Inflammatory macrophage treated with lipopolysaccharide for 4 hours (primary cell): ENCODE measurements at regions not wholly inside any gene's neighbourhood (a gene's known extent, or its start where the extent isn't known, plus 50 kb on each side); places are given as distances from the start of the nearest gene placed in this dataset.
"Not testable (repeated sequence)": the region's sequence is repeated elsewhere in the genome, so short reads cannot be mapped to it uniquely, and the experiment has no call there.

Experiments
- DNase-seq: peaks from one replicate; pipeline ENCODE4 v3.0.0-alpha.2; 2020

DNA sequence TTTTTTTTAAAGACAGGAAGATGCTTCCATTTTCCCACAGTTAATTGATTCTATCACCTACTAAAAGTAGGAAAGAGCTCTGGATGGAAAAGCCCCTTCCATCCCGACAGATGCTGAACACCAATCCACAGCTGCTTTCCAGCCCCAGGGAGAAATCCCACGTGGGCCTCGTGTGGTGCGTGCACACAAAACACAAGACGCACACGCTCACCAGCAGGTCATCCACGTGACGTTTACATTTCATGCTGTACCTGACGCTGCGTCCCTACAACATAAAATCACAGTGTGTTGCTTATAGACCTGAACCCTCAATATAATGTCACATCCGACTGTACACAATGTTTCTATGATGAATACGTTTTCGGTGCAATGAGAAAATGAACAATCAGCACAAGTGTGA is 50.2 kb upstream of the DACT2 start:
- no peak for DNase-seq

DNA sequence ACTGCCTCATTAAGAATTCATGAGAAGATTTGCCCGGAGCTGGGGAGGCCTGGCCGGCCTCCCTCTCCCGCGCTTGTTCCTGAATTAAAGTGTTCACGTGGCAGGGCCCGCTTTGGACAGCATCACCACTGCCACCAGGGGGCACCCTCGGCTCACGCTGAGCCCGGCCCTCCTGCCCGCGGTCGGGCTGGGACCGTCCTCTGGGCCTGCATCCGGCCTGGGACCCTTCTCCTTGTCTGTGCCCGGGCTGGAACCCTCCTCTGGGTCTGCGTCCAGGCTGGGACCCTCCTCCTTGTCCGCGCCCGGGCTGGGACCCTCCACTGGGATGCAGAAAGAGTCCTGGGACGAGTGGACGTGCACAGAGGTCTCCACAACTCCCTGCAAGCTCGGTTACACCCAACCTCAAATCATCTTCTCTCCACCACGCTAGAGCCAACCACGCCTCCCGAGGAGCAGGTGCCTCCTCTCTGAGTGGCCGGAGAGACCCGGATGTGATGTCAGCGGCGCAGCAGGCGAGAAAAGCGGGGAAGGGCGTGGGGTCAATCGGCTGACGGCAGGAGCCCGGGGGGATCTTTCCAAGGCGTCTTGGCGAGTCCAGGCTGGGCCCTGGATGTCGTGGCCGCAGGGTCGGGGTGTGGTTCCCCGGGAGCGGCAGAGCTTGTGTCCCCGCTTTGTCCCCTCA is 50.9 kb upstream of the DACT2 start:
- DNase-seq = peak; percentile 12

DNA sequence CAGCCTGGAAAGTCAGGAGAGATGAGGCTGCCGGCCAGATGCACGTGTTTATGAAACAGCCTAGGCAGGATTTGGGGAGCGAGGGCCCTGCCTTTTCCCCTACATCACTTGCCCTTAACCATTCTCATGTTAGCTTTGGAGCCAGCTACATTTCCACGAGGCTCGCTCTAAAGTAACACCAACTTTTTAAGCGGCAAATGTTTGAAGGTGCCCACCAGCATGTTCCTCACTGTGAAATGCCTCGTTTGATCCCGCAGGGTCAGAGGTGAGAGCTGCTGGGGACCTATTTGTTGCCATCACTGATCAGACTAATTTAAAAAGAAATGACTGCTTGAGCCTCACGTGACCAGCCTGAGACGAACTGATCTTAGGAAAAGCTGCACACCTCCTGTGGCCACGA is 51.6 kb upstream of the DACT2 start:
- no peak for DNase-seq

DNA sequence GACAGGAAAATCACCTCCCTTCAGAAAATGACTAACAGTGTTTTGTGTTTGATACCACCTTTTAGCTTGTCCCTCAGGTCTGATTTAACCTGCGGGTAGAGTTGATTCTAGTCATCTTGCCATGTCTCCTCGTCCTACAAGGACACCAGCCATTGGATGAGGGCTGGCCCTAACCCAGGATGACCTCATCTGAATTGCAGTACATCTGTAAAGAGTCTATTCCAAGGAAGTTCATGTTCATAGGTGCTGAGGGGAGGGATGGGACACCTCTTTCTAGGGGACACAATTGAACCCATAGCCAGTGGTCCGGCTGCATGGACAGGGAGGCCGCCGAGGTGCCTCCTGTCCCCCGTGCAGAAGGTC is 52.0 kb upstream of the DACT2 start:
- no peak for DNase-seq

DNA sequence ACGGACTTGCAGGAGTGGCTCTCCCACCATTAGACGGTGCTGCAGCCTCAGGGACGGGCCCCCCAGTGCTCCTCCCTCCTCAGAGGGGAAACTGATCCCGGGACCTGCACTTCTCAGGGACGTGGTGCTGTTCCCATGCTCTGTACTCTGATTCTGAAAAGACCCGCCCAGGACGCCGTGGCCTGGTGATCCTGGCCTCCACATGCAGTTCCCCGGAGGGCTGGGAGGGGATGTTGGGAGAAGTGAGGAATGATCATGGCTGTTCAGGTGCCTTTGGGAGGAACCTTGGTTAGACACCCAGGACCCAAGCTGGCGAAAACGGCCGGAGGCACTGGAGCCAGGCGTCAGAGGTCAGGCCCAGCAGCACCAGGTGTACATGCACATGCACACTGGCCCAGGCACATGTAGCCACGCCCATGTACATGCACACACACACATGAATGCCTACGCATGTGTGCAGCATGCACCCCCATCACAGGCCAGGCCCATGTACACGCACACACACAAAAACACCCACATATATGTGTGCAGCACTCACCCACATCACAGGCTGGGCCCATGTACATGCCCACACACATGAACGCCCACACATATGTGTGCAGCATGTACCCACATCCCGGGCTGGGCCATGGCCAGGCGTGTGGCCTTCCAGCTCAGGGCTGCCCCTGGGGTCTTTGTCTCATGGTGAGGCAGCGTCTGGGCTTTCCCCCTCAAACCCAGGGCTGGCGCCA is 52.6 kb upstream of the DACT2 start:
- no peak for DNase-seq

DNA sequence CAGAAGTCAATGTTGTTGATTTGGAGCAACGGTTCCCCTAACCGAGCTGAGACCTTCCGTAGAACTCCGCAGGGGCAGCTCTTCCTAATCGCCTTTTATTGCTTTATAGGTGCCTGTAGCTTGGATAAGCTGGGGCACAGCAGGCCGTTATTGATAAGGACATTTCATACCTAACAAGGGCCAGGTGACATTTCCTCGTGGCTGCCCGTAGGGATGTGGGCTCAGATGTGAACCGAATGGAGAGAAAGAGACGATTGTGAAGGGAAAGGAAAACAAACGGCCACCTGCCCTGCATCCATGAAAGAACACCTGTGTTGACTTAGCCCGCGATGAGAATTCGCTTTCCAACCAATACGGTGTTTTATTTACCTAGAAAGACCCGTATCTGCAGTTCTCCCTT is 53.3 kb upstream of the DACT2 start:
- no peak for DNase-seq

DNA sequence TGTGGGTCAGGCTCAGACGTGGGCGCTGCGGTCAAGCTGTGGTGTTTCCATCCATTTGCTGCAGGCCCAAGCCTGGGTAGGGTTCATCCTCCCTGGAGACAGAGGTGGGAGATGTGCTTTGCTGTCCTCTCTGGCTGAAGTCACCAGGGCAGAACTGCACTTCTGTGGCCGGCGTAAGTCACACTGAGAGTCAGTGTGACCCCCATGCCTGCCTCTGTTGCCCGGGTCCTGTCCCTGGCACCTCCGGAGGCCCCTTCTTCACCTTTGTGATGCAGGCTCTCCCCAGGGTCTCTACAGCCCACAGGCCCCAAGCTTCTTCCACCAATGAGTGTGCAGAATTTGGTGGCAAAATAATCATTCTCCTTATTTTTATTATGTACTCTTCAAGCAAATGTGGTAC is 53.8 kb upstream of the DACT2 start:
- no peak for DNase-seq

DNA sequence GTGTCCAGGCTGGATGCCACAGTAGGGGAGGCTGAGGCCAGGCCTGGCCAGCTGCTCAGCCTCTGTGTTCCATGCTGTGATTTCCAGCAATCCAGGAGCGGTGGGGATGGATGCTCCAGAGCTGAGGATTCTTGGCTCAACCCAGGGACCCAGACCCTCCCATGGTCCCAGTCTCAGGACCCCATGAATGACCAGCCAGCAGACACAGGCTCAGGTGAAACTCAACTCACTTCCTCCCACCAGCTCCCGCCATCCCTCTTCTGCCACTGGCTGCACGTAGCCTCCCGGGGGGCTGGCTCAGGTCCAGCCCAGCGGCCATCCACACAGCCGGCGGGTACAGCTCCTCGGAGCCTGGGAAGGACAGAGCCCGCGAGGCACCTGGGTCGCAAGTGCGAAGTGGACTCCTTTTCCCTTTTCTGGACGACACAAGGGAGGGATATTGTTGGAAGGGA is 54.5 kb upstream of the DACT2 start:
- DNase-seq = no peak

DNA sequence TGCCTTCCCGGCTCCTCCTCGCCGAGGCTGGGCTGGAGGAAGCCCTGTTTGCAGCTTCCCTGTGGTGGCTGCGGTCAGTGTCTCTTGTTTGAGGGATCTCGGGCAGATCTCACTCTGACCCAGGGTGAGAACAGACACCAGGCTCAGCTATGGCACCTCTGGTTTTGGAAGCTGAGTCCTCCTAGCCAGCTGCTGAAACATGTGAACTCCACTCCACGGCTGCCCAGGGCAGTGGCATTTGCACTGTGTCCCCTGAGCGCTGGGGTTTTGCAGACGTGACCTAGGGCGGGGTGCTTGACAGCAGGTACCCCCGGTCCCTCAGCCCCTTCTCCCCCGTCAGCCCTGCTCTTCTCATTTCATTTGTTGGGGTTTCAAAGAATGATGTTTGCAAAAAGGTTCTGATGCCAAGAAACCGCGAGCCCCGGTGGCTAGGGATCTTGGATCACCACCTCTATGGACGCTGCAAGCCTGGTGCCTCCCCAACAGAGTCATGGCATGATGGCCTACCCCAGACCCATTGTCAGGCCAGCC is 55.0 kb upstream of the DACT2 start:
- DNase-seq = no peak

DNA sequence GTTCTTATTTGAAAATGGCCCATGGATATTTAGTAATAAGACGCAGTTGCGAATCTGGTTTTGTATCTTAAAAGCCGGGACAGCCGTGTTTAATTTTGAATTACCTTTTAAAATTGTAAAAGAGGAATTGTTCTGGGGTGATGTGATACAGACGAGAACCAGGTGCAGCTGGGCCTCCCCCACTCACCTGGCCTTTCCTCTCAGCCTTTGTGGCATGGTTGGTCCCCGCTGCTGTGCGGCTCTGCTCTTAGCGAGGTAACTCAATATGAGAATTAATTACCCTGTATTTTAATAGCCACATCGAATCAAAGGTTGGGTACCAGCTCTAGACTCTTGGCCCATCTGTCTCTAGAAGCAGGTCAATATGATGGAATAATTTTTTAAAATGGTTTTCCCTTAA is 56.5 kb upstream of the DACT2 start:
- no peak for DNase-seq

DNA sequence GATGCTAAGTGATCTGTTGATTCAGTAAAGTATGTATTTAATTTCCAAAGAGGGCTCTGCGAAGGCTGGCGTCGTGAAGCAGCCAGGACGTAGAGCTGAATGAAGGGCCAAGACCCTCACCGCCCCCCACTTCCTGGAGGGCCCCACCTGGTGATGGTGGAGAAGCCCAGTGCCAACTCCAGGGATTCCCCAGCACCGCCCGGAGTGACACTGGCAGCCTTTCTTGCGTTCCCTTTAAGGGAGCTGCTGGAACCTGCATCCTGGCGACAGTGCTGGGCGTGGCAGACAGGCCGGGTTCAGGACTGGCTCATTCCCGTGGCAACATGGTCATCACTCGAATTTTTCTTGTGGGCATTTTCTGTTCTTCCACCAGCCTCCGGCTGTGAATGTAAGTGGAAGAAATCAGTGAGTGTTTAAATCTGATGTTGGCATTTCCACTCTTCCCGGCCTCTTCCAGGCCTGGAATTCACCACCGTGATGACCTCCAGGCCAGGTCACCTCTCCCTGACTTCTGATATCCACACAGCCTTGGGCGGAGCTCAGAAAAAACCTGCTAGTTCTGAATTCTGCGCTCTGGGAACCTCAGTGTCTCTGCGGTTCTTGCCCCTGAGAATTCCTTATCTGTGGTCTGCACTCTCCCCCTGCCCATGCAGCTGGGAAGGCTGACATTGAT is 57.4 kb upstream of the DACT2 start:
- DNase-seq = no peak

DNA sequence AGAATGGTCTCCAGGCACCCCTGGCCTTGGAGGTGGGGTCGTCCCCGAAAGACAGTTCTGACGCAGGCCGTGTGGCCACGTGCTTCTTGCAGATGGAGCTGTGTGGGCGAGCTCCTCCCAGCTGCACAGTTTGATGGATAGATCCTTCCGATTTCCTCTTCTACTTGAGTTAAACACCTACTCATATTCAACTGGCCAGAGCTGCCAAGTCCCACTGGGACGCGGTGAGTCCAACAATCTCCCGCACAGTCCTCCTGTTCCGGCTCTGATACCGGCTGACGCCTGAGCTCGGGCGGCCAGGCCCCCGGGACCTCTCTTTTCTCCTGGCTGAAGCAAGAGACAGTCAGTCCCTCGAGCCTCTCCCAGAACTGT is 57.9 kb upstream of the DACT2 start:
- no peak for DNase-seq

DNA sequence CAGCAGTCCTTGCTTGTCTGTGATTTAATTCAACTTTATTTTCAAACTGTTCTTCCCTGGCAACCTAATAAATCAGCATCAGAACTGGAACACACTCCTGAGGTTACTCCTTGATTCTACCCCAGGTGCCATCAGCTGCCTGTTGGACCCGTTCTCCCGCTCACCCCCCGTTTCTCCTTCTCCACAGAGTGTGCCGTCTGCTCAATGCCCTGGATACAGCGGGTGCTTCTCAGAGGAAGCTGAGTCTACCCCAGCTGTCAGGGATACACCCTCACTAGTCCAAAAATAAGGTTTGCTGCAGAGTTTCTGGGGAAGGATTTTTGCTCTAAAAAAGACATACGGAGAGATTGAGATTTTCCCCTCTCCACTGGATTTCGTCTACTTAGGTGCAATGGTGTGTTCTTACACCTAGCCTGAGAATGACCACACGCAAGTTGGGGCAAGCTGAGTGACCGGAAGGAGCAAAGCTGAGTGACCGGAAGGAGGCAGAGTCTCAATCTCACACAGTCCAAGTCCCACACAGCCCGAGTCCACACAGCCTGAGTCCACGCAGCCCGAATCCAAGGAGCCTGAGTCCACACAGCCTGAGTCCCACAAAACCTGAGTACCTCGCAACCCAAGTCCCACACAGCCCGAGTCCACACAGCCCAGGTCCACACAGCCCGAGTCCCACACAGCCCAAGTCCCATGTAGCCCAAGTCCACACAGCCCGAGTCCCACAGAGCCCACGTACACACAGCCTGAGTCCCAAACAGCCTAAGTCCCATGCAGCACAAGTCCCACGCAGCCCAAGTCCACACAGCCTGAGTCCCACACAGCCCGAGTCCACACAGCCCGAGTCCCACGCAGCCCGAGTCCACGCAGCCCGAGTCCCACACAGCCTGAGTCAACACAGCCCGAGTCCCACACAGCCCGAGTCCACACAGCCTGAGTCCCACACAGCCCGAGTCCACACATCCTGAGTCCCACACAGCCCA is 58.6 kb upstream of the DACT2 start:
- no peak for DNase-seq

DNA sequence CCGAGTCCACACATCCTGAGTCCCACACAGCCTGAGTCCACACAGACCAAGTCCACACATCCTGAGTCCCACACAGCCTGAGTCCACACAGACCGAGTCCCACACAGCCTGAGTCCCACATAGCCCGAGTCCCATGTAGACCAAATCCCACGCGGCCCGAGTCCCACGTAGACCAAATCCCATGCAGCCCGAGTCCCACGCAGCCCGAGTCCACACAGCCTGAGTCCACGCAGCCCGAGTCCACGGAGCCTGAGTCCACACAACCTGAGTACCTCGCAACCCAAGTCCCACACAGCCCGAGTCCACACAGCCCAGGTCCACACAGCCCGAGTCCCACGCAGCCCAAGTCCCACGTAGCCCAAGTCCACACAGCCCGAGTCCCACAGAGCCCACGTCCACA is 60.0 kb upstream of the DACT2 start:
- not testable (repeated sequence) for DNase-seq

DNA sequence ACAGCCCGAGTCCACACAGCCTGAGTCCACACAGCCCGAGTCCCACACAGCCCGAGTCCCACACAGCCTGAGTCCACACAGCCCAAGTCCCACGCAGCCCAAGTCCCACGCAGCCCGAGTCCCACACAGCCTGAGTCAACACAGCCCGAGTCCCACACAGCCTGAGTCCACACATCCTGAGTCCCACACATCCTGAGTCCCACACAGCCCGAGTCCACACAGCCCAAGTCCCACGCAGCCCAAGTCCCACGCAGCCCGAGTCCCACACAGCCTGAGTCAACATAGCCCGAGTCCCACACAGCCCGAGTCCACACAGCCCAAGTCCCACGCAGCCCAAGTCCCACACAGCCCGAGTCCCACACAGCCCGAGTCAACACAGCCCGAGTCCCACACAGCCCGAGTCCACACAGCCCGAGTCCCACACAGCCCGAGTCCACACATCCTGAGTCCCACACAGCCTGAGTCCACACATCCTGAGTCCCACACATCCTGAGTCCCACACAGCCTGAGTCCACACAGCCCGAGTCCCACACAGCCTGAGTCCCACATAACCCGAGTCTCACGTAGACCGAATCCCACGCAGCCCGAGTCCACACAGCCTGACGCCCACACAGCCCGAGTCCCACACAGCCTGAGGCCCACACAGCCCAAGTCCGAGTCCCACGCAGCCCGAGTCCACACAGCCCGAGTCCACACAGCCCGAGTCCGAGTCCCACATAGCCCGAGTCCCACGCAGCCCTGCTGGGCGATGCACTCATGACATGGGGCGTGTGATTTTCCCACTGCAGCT is 60.6 kb upstream of the SMOC2 start:
- DNase-seq = not testable (repeated sequence)

DNA sequence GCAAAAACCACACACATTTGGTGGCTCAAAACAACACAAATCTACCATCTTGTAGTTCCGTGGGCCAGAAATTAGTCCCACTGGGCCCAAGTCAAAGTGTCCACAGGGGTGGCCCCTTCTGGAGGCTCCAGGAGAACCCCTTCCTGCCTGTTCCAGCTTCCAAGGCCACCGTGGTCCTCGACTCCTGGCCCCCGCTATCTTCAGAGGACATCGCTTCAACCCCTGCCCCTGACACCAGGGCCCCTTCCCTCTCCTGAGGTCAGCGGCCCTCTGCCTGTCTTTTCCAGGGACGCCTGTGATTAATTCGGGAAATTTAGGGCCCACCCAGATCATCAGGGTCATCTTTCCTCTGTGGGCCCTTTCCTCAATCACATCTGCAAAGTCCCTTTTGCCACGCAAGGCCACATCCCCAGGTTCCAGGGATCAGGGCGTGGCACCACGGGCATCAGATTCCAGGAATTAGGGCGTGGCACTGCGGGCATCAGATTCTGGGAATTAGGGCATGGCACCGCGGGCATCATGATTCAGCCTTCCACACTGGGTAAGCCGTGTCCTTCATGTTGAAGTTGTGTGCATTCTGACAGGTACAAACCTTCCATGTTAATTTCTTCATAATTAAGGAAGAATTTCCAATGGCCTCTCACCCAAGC is 59.9 kb upstream of the SMOC2 start:
- DNase-seq = no peak

DNA sequence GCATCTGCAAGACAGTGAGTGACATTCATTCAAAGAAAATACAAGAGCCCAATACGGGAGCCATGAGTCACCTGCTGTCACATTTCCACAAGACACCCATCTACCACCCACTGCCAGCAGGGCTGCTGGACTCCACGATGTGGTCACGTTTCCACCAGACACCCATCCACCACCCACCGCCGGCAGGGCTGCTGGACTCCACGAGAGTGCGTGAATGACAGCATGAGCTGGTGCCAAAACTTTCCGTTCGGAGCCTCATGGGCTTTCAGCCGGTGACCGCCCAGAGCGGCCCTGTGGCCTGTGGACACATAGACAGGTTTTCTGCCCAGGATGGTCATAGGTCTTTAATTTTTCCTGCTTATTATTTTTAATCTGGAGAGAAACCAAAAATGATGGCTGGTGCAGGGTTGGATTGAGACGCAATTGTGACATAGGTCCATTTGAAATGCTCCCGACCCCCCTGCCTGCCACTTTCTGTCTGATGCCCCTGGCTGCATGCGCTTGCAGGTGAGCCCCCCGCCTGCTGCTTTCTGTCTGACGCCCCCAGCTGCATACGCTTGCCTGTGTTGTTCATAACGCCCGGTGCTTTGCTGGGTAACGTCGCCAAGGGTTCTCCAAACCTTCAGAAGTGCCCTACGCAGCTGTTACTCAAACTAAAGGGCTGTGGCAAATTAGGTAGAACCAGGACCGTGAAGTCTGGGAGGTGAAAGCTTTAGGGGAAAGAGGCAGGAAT is 59.1 kb upstream of the SMOC2 start:
- DNase-seq = no peak

DNA sequence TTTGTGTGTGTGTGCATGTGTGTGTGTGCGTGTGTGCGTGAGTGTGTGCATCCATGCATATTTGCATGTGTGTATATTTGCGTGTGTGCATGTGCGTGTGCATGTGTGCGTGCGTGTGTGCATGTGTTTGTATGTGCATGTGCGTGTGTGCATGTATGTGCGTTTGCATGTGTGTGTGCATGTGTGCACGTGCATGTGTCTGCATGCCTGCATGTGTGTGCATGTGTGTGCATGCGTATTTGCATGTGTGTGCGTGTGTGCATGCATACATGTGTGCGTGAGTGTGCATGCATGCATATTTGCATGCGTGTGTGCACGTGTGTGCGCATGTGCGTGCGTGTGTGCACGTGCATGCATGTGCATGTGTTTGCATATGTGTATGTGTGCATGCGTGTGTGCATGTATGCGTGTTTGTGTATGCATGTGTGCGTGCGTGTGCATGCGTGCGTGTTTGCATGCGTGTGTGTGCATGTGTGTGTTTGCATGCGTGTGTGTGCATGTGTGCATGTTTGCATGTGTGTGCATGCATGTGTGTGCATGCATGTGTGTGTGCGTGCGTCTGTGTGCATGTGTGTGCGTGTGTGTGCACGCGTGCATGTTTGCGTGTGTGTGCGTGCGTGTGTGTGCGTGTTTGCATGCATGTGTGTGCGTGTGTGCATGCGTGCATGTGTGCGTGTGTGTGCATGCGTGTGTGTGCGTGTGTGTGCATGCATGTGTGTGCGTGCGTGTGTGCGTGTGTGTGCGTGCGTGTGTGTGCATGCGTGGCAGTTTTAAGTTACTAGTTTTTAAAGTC is 57.7 kb upstream of the SMOC2 start:
- no peak for DNase-seq
